OCI-LY1 (cell line): ENCODE measurements at regions not wholly inside any gene's neighbourhood (a gene's known extent, or its start where the extent isn't known, plus 50 kb on each side); places are given as distances from the start of the nearest gene placed in this dataset.

ENCODE experiments used
- CTCF ChIP-seq: fragments of 200-600 bp; sonication (generic), shearing (Covaris generic); IDR thresholded peaks from 2 replicates; pipeline ENCODE4 v1.5.1; 2017; ENCODE audit warnings: mild to moderate bottlenecking, antibody characterized with exemption, low read length, moderate library complexity, mixed read lengths
- EZH2 ChIP-seq: fragments of 200-600 bp; sonication (generic), shearing (Covaris generic); IDR thresholded peaks from 2 replicates; pipeline ENCODE4 v1.8.0; 2017; ENCODE audit warnings: borderline replicate concordance, mixed run types, mild to moderate bottlenecking, antibody characterized with exemption, low read length, moderate library complexity, mixed read lengths

DNA sequence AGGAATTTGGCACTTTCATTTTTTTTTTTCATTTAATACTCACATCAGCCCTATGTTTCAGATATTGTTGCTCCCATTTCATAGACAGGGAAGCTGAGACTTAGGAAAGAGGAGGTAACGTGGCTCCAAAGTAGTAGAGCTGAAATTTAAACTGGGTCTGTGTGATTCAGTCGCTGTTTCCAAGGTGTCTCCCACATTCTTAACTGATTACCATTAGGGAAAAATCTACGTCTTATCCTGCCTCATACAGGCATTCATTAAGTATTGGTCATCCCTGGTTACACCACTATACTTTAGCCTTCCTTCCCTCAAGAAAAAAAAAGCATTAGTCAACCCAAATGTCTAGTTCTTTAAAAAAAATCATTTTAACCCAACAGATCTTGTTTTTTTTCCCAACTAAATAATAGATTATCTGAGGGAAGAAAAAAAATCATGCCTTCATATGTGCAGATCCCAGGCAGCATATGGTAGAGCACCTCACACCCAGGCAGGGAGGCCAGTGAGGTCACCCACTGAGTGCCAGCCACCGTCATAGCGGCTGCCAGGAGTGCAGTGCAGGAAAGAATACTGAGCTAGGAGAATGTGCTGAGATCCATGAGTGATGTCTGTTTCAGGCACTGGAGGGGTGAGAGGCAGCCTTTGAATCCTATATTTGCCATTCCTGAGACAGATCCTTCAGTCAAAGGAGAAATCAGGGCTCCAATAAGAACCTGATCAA is 59.0 kb upstream of the SORCS3 start:
- no peak for TF ChIP-seq EZH2
- TF ChIP-seq CTCF: no peak
